ENCODE measurements at regions not wholly inside any gene's neighbourhood (a gene's known extent, or its start where the extent isn't known, plus 50 kb on each side); places are given as distances from the start of the nearest gene placed in this dataset.

GRCh38 chr18:28519997-28520396 lies 343.1 kb upstream of the CDH2 start:
- no peaks in the 10 kb centered on the region for H3K9me3 ChIP-seq
- H3K4me1 ChIP-seq, result no peaks in the 10 kb centered on the region
- TF ChIP-seq POLR2A (IDR thresholded peaks at IDR 0.05), result no peak
- no peak for TF ChIP-seq CTCF (IDR thresholded peaks at IDR 0.05)
- H3K36me3 ChIP-seq, result no peaks in the 10 kb centered on the region
- H3K4me3 ChIP-seq, result no peak overlapping the region
- no peak overlapping the region for H3K27ac ChIP-seq
- no peak for DNase-seq
- ATAC-seq, result no peak
- H3K27me3 ChIP-seq, result no peaks in the 10 kb centered on the region
- intact Hi-C loops (cut with DNase I), result loop anchor here in 1 of 10 donors (10.0 kb wide), 1 partner anchor 55 kb away; no protein-coding TSS in a partner anchor
- WGBS, 4 donors, result 85 to 91% (median 88%) methylated on average over 5 of the region's 5 CpGs

GRCh38 chr18:28514699-28515098 lies 337.8 kb upstream of the CDH2 start:
- intact Hi-C loops (cut with DNase I), result no loop called here
- H3K4me3 ChIP-seq, result no peak overlapping the region
- H3K4me1 ChIP-seq, result no peaks in the 10 kb centered on the region
- TF ChIP-seq POLR2A (IDR thresholded peaks at IDR 0.05) (no peak), CTCF (IDR thresholded peaks at IDR 0.05) (no peak)
- no peaks in the 10 kb centered on the region for H3K9me3 ChIP-seq
- ATAC-seq, result no peak
- DNase-seq, result no peak
- H3K27ac ChIP-seq, result no peak overlapping the region
- H3K36me3 ChIP-seq, result no peaks in the 10 kb centered on the region
- 84 to 92% (median 86%) methylated on average over 6 of the region's 6 CpGs for WGBS, 4 donors
- H3K27me3 ChIP-seq, result no peaks in the 10 kb centered on the region

GRCh38 chr18:28512357-28512756 lies 335.4 kb upstream of the CDH2 start:
- no peak for DNase-seq
- intact Hi-C loops (cut with DNase I), result no loop called here
- peak overlapping the region in 10 of 12 donors; percentile 3 to 42 (median 24) for H3K4me3 ChIP-seq
- H3K27ac ChIP-seq, result no peak overlapping the region
- H3K4me1 ChIP-seq, result no peaks in the 10 kb centered on the region
- no peaks in the 10 kb centered on the region for H3K36me3 ChIP-seq
- peak in 3 of 4 donors; percentile 36 to 60 (median 44) for ATAC-seq
- no peaks in the 10 kb centered on the region for H3K27me3 ChIP-seq
- no peak for TF ChIP-seq CTCF (IDR thresholded peaks at IDR 0.05)
- no peak for TF ChIP-seq POLR2A (IDR thresholded peaks at IDR 0.05)
- WGBS, 4 donors, result 37 to 54% (median 49%) methylated on average over 2 of the region's 2 CpGs
- H3K9me3 ChIP-seq, result no peaks in the 10 kb centered on the region

GRCh38 chr18:28511413-28511821 lies 334.5 kb upstream of the CDH2 start:
- Histone ChIP-seq H3K27ac (no peak overlapping the region), H3K9me3 (no peaks in the 10 kb centered on the region), H3K4me1 (no peaks in the 10 kb centered on the region), H3K4me3 (peak overlapping the region in 1 of 12 donors; percentile 41), H3K36me3 (no peaks in the 10 kb centered on the region), H3K27me3 (no peaks in the 10 kb centered on the region)
- TF ChIP-seq POLR2A (IDR thresholded peaks at IDR 0.05), result no peak
- no peak for TF ChIP-seq CTCF (IDR thresholded peaks at IDR 0.05)
- WGBS, 4 donors, result 64 to 73% (median 69%) methylated on average over 2 of the region's 2 CpGs
- DNase-seq (no peak), ATAC-seq (no peak)
- intact Hi-C loops (cut with DNase I), result no loop called here

Measured in heart left ventricle (tissue), 16 donors.